HG02571 (cell line): ENCODE measurements at regions not wholly inside any gene's neighbourhood (a gene's known extent, or its start where the extent isn't known, plus 50 kb on each side); places are given as distances from the start of the nearest gene placed in this dataset.

Experiments
- ATAC-seq: cut with Tn5 transposase; IDR thresholded peaks from one replicate; pipeline ENCODE4 v1.9.1; 2021; ENCODE audit warnings: mild to moderate bottlenecking, moderate library complexity; ENCODE audit not compliant: unreplicated experiment

- no peak for ATAC-seq
Measured at GRCh38 chr2:18800240-18800971, 211.0 kb upstream of the NT5C1B start.

GRCh38 chr2:18799397-18799796 lies 210.0 kb upstream of the NT5C1B start:
- ATAC-seq: no peak

GRCh38 chr2:18797133-18797845 lies 207.9 kb upstream of the NT5C1B start:
- ATAC-seq: no peak

- no peak for ATAC-seq
Measured at GRCh38 chr2:18795906-18796305, 206.5 kb upstream of the NT5C1B start.

GRCh38 chr2:18792684-18793083 lies 203.3 kb upstream of the NT5C1B start:
- ATAC-seq: no peak

- no peak for ATAC-seq
Measured at GRCh38 chr2:18792226-18792629, 202.9 kb upstream of the NT5C1B start.

- ATAC-seq: no peak
Measured at GRCh38 chr2:18791172-18791797, 201.9 kb upstream of the NT5C1B start.

GRCh38 chr2:18790509-18791171 lies 201.3 kb upstream of the NT5C1B start:
- ATAC-seq: no peak

GRCh38 chr2:18788592-18788991 lies 199.2 kb upstream of the NT5C1B start:
- ATAC-seq: no peak

GRCh38 chr2:18787726-18788125 lies 198.4 kb upstream of the NT5C1B start:
- no peak for ATAC-seq

- ATAC-seq: no peak
Measured at GRCh38 chr2:18784245-18784644, 194.9 kb upstream of the NT5C1B start.

- no peak for ATAC-seq
Measured at GRCh38 chr2:18781541-18782280, 192.3 kb upstream of the NT5C1B start.

GRCh38 chr2:18777250-18777812 lies 188.0 kb upstream of the NT5C1B start:
- no peak for ATAC-seq

- no peak for ATAC-seq
Measured at GRCh38 chr2:18771212-18771611, 181.8 kb upstream of the NT5C1B start.

- ATAC-seq: no peak
Measured at GRCh38 chr2:18763338-18763737, 174.0 kb upstream of the NT5C1B start.

- no peak for ATAC-seq
Measured at GRCh38 chr2:18762667-18763066, 173.3 kb upstream of the NT5C1B start.

GRCh38 chr2:18754286-18754685 lies 164.9 kb upstream of the NT5C1B start:
- ATAC-seq: no peak

- no peak for ATAC-seq
Measured at GRCh38 chr2:18753722-18754121, 164.4 kb upstream of the NT5C1B start.

GRCh38 chr2:18752667-18753422 lies 163.5 kb upstream of the NT5C1B start:
- no peak for ATAC-seq

- ATAC-seq: no peak
Measured at GRCh38 chr2:18752022-18752493, 162.7 kb upstream of the NT5C1B start.
